HG03571 (cell line): ENCODE measurements at regions not wholly inside any gene's neighbourhood (a gene's known extent, or its start where the extent isn't known, plus 50 kb on each side); places are given as distances from the start of the nearest gene placed in this dataset.

Experiments
- ATAC-seq: cut with Tn5 transposase; IDR thresholded peaks from one replicate; pipeline ENCODE4 v1.9.1; 2021; ENCODE audit not compliant: unreplicated experiment

GRCh38 chr9:68643901-68644809, 60.9 kb upstream of the PIP5K1B start:
- peak; percentile 56 for ATAC-seq

GRCh38 chr9:68644831-68645230, 60.2 kb upstream of the PIP5K1B start:
- ATAC-seq: no peak

- no peak for ATAC-seq
Measured at GRCh38 chr9:68648164-68648563, 56.9 kb upstream of the PIP5K1B start.

GRCh38 chr9:68648971-68649370, 56.1 kb upstream of the PIP5K1B start:
- no peak for ATAC-seq

- ATAC-seq: no peak
Measured at GRCh38 chr9:68651280-68651893, 53.7 kb upstream of the PIP5K1B start.

GRCh38 chr9:68653141-68653595, 51.9 kb upstream of the PIP5K1B start:
- peak; percentile 83 for ATAC-seq

GRCh38 chr9:68654075-68654474, 51.0 kb upstream of the PIP5K1B start:
- no peak for ATAC-seq
